ENCODE measurements at regions not wholly inside any gene's neighbourhood (a gene's known extent, or its start where the extent isn't known, plus 50 kb on each side); places are given as distances from the start of the nearest gene placed in this dataset.

GRCh38 chr7:38051311-38051710 lies 126.7 kb upstream of the STARD3NL start:
- TF ChIP-seq ZBTB7A (IDR thresholded peaks at IDR 0.05; ENCODE audit: low read depth), result no peak
- no peak for TF ChIP-seq CREB1 (IDR thresholded peaks at IDR 0.05; ENCODE audit: low read depth)

DNA sequence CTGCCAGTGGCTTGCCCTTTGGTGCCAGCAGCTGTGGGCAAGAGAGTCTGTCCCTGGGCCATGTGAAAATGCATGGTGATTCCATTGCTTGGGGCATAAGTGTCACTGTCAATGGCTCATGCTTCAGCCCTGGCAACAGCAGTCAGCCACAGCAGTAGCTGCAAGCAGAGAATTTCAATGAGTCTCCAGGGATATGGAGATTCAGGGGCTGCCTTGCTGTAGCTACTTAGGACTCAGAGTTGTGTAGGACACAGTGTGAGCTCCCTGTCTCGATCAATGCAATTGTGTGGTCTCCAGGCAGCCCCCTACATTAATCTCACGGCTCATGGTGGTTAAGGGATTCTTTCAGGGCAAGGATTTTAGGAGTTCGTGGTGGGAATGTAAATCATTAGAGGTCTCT lies 126.3 kb upstream of the STARD3NL start:
- TF ChIP-seq ZBTB7A (IDR thresholded peaks at IDR 0.05; ENCODE audit: low read depth) (no peak), TCF12 (IDR thresholded peaks at IDR 0.05; ENCODE audit: low read depth) (no peak), EP300 (IDR thresholded peaks at IDR 0.05; ENCODE audit: borderline replicate concordance) (no peak), CREB1 (IDR thresholded peaks at IDR 0.05; ENCODE audit: low read depth) (no peak), TAF1 (IDR thresholded peaks at IDR 0.05; ENCODE audit: low read depth) (no peak), RAD21 (IDR thresholded peaks at IDR 0.05; ENCODE audit: low read depth) (no peak), EGR1 (IDR thresholded peaks at IDR 0.05) (no peak), NFIC (IDR thresholded peaks at IDR 0.05) (no peak), MAX (IDR thresholded peaks at IDR 0.05) (no peak), CEBPB (IDR thresholded peaks at IDR 0.05) (no peak), FOXM1 (IDR thresholded peaks at IDR 0.05; ENCODE audit: borderline replicate concordance, low read depth) (no peak), TEAD4 (IDR thresholded peaks at IDR 0.05) (no peak)
- TF ChIP-seq, protein P1, sequence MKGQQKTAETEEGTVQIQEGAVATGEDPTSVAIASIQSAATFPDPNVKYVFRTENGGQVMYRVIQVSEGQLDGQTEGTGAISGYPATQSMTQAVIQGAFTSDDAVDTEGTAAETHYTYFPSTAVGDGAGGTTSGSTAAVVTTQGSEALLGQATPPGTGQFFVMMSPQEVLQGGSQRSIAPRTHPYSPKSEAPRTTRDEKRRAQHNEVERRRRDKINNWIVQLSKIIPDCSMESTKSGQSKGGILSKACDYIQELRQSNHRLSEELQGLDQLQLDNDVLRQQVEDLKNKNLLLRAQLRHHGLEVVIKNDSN (IDR thresholded peaks at IDR 0.05), result no peak
- TF ChIP-seq, protein P2, sequence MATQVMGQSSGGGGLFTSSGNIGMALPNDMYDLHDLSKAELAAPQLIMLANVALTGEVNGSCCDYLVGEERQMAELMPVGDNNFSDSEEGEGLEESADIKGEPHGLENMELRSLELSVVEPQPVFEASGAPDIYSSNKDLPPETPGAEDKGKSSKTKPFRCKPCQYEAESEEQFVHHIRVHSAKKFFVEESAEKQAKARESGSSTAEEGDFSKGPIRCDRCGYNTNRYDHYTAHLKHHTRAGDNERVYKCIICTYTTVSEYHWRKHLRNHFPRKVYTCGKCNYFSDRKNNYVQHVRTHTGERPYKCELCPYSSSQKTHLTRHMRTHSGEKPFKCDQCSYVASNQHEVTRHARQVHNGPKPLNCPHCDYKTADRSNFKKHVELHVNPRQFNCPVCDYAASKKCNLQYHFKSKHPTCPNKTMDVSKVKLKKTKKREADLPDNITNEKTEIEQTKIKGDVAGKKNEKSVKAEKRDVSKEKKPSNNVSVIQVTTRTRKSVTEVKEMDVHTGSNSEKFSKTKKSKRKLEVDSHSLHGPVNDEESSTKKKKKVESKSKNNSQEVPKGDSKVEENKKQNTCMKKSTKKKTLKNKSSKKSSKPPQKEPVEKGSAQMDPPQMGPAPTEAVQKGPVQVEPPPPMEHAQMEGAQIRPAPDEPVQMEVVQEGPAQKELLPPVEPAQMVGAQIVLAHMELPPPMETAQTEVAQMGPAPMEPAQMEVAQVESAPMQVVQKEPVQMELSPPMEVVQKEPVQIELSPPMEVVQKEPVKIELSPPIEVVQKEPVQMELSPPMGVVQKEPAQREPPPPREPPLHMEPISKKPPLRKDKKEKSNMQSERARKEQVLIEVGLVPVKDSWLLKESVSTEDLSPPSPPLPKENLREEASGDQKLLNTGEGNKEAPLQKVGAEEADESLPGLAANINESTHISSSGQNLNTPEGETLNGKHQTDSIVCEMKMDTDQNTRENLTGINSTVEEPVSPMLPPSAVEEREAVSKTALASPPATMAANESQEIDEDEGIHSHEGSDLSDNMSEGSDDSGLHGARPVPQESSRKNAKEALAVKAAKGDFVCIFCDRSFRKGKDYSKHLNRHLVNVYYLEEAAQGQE (IDR thresholded peaks at IDR 0.05; ENCODE audit: low read depth), result no peak

- no peak for TF ChIP-seq NFIC (IDR thresholded peaks at IDR 0.05)
- no peak for TF ChIP-seq ZBTB7A (IDR thresholded peaks at IDR 0.05; ENCODE audit: low read depth)
- TF ChIP-seq YY1 (IDR thresholded peaks at IDR 0.05; ENCODE audit: low read depth), result no peak
- no peak for TF ChIP-seq EP300 (IDR thresholded peaks at IDR 0.05; ENCODE audit: borderline replicate concordance)
- TF ChIP-seq TAF1 (IDR thresholded peaks at IDR 0.05; ENCODE audit: low read depth), result no peak
- TF ChIP-seq TCF12 (IDR thresholded peaks at IDR 0.05; ENCODE audit: low read depth), result no peak
- no peak for TF ChIP-seq RAD21 (IDR thresholded peaks at IDR 0.05; ENCODE audit: low read depth)
- no peak for TF ChIP-seq CREB1 (IDR thresholded peaks at IDR 0.05; ENCODE audit: low read depth)
- TF ChIP-seq, protein P2 (IDR thresholded peaks at IDR 0.05; ENCODE audit: low read depth), result no peak
- TF ChIP-seq CEBPB (IDR thresholded peaks at IDR 0.05), result no peak
- TF ChIP-seq MAX (IDR thresholded peaks at IDR 0.05), result no peak
- TF ChIP-seq EGR1 (IDR thresholded peaks at IDR 0.05), result no peak
- no peak for TF ChIP-seq FOXM1 (IDR thresholded peaks at IDR 0.05; ENCODE audit: borderline replicate concordance, low read depth)
- TF ChIP-seq, protein P1 (IDR thresholded peaks at IDR 0.05), result no peak
- no peak for TF ChIP-seq TEAD4 (IDR thresholded peaks at IDR 0.05)
These were observed 125.3 kb upstream of the STARD3NL start for GRCh38 chr7:38052786-38053185.

GRCh38 chr7:38054199-38054598 lies 123.8 kb upstream of the STARD3NL start:
- TF ChIP-seq ZBTB7A (IDR thresholded peaks at IDR 0.05; ENCODE audit: low read depth) (no peak), NFIC (IDR thresholded peaks at IDR 0.05) (no peak), RAD21 (IDR thresholded peaks at IDR 0.05; ENCODE audit: low read depth) (no peak), FOXM1 (IDR thresholded peaks at IDR 0.05; ENCODE audit: borderline replicate concordance, low read depth) (no peak), TAF1 (IDR thresholded peaks at IDR 0.05; ENCODE audit: low read depth) (no peak), EGR1 (IDR thresholded peaks at IDR 0.05) (no peak), YY1 (IDR thresholded peaks at IDR 0.05; ENCODE audit: low read depth) (no peak), CEBPB (IDR thresholded peaks at IDR 0.05) (no peak), TEAD4 (IDR thresholded peaks at IDR 0.05) (no peak), MAX (IDR thresholded peaks at IDR 0.05) (no peak), TCF12 (IDR thresholded peaks at IDR 0.05; ENCODE audit: low read depth) (no peak), CREB1 (IDR thresholded peaks at IDR 0.05; ENCODE audit: low read depth) (no peak), EP300 (IDR thresholded peaks at IDR 0.05; ENCODE audit: borderline replicate concordance) (no peak)
- TF ChIP-seq, protein P2 (IDR thresholded peaks at IDR 0.05; ENCODE audit: low read depth), result no peak
- TF ChIP-seq, protein P1 (IDR thresholded peaks at IDR 0.05), result no peak
